ENCODE measurements at regions not wholly inside any gene's neighbourhood (a gene's known extent, or its start where the extent isn't known, plus 50 kb on each side); places are given as distances from the start of the nearest gene placed in this dataset.
A peak's percentile ranks its signal among the peaks of the same experiment; 100 is the strongest.

- H3K9me3 Mint-ChIP-seq: no peaks in the 10 kb centered on the region
- no peaks in the 10 kb centered on the region for H3K36me3 Mint-ChIP-seq
- H3K27ac Mint-ChIP-seq: no peak overlapping the region
- no peak overlapping the region for H3K4me3 Mint-ChIP-seq
- no peaks in the 10 kb centered on the region for H3K4me1 Mint-ChIP-seq
- peaks cover 2% of the 10 kb centered on the region for H3K27me3 Mint-ChIP-seq
Observed at GRCh38 chr22:49023161-49023878, 804.4 kb downstream of the BRD1 start.

- Mint-ChIP-seq H3K27me3 (peaks cover 2% of the 10 kb centered on the region), H3K4me3 (no peak overlapping the region), H3K9me3 (no peaks in the 10 kb centered on the region), H3K36me3 (no peaks in the 10 kb centered on the region), H3K4me1 (no peaks in the 10 kb centered on the region), H3K27ac (no peak overlapping the region)
Observed at GRCh38 chr22:49022816-49023160, 804.9 kb downstream of the BRD1 start.

- Mint-ChIP-seq H3K4me1 (no peaks in the 10 kb centered on the region), H3K9me3 (no peaks in the 10 kb centered on the region), H3K27ac (no peak overlapping the region), H3K27me3 (peaks cover 2% of the 10 kb centered on the region), H3K36me3 (no peaks in the 10 kb centered on the region), H3K4me3 (no peak overlapping the region)
Observed at GRCh38 chr22:49021926-49022815, 805.5 kb downstream of the BRD1 start.

GRCh38 chr22:49021131-49021925 is 806.3 kb downstream of the BRD1 start:
- H3K27ac Mint-ChIP-seq: no peak overlapping the region
- peaks cover 2% of the 10 kb centered on the region for H3K27me3 Mint-ChIP-seq
- H3K4me3 Mint-ChIP-seq: no peak overlapping the region
- no peaks in the 10 kb centered on the region for H3K36me3 Mint-ChIP-seq
- no peaks in the 10 kb centered on the region for H3K9me3 Mint-ChIP-seq
- no peaks in the 10 kb centered on the region for H3K4me1 Mint-ChIP-seq

- peaks cover 2% of the 10 kb centered on the region for H3K27me3 Mint-ChIP-seq
- no peaks in the 10 kb centered on the region for H3K36me3 Mint-ChIP-seq
- H3K9me3 Mint-ChIP-seq: no peaks in the 10 kb centered on the region
- no peak overlapping the region for H3K4me3 Mint-ChIP-seq
- H3K27ac Mint-ChIP-seq: no peak overlapping the region
- H3K4me1 Mint-ChIP-seq: no peaks in the 10 kb centered on the region
Observed at GRCh38 chr22:49019737-49020713, 807.6 kb downstream of the BRD1 start.

GRCh38 chr22:49018601-49019000 is 809.1 kb downstream of the BRD1 start:
- H3K9me3 Mint-ChIP-seq: no peaks in the 10 kb centered on the region
- H3K4me3 Mint-ChIP-seq: no peak overlapping the region
- H3K36me3 Mint-ChIP-seq: no peaks in the 10 kb centered on the region
- H3K4me1 Mint-ChIP-seq: no peaks in the 10 kb centered on the region
- H3K27ac Mint-ChIP-seq: no peak overlapping the region
- H3K27me3 Mint-ChIP-seq: peaks cover 2% of the 10 kb centered on the region

GRCh38 chr22:49017482-49018329 is 810.0 kb downstream of the BRD1 start:
- Mint-ChIP-seq H3K27ac (no peak overlapping the region), H3K27me3 (peaks cover 2% of the 10 kb centered on the region), H3K4me1 (no peaks in the 10 kb centered on the region), H3K9me3 (no peaks in the 10 kb centered on the region), H3K4me3 (peak overlapping the region in 1 of 4 donors; percentile 60), H3K36me3 (no peaks in the 10 kb centered on the region)

- peaks cover 2% of the 10 kb centered on the region for H3K27me3 Mint-ChIP-seq
- peak overlapping the region in 1 of 4 donors; percentile 8 for H3K4me3 Mint-ChIP-seq
- peaks cover under 1% of the 10 kb centered on the region for H3K36me3 Mint-ChIP-seq
- no peaks in the 10 kb centered on the region for H3K9me3 Mint-ChIP-seq
- H3K4me1 Mint-ChIP-seq: no peaks in the 10 kb centered on the region
- no peak overlapping the region for H3K27ac Mint-ChIP-seq
Observed at GRCh38 chr22:49016909-49017481, 810.7 kb downstream of the BRD1 start.

- Mint-ChIP-seq H3K36me3 (peaks cover 1% of the 10 kb centered on the region), H3K9me3 (no peaks in the 10 kb centered on the region), H3K27me3 (no peaks in the 10 kb centered on the region), H3K4me1 (no peaks in the 10 kb centered on the region), H3K4me3 (no peak overlapping the region), H3K27ac (no peak overlapping the region)
Observed at GRCh38 chr22:49015993-49016908, 811.4 kb downstream of the BRD1 start.

- H3K27ac Mint-ChIP-seq: no peak overlapping the region
- no peaks in the 10 kb centered on the region for H3K9me3 Mint-ChIP-seq
- H3K36me3 Mint-ChIP-seq: peaks cover 1% of the 10 kb centered on the region
- no peak overlapping the region for H3K4me3 Mint-ChIP-seq
- H3K27me3 Mint-ChIP-seq: no peaks in the 10 kb centered on the region
- no peaks in the 10 kb centered on the region for H3K4me1 Mint-ChIP-seq
Observed at GRCh38 chr22:49015459-49015858, 812.2 kb downstream of the BRD1 start.

- no peak overlapping the region for H3K27ac Mint-ChIP-seq
- peaks cover 1% of the 10 kb centered on the region for H3K36me3 Mint-ChIP-seq
- H3K27me3 Mint-ChIP-seq: no peaks in the 10 kb centered on the region
- no peaks in the 10 kb centered on the region for H3K9me3 Mint-ChIP-seq
- no peaks in the 10 kb centered on the region for H3K4me1 Mint-ChIP-seq
- H3K4me3 Mint-ChIP-seq: no peak overlapping the region
Observed at GRCh38 chr22:49014227-49015201, 813.2 kb downstream of the BRD1 start.

GRCh38 chr22:49013707-49014106 is 814.0 kb downstream of the BRD1 start:
- Mint-ChIP-seq H3K36me3 (peaks cover 1% of the 10 kb centered on the region), H3K9me3 (no peaks in the 10 kb centered on the region), H3K27me3 (no peaks in the 10 kb centered on the region), H3K4me3 (no peak overlapping the region), H3K27ac (no peak overlapping the region), H3K4me1 (no peaks in the 10 kb centered on the region)
